H1 (cell line): ENCODE measurements at regions not wholly inside any gene's neighbourhood (a gene's known extent, or its start where the extent isn't known, plus 50 kb on each side); places are given as distances from the start of the nearest gene placed in this dataset.

Experiments used
- CTCF ChIA-PET: fragments of 300-600 bp; sonication (Branson Sonifier 250); formaldehyde crosslinking; loops from one replicate; lab custom pipeline; 2021; ENCODE audit not compliant: partially characterized antibody; lab: Charles Lee
- POLR2A ChIA-PET: fragments of 300-600 bp; sonication (Branson Sonifier 250); formaldehyde crosslinking; loops from one replicate; lab custom pipeline; 2021; ENCODE audit warnings: inconsistent platforms; ENCODE audit not compliant: partially characterized antibody; lab: Charles Lee
- DNase-seq, 2 experiments: peaks; one replicate each; pipeline versions ENCODE4 v3.0.0 to v3.0.0-alpha.2; 2010 to 2022; ENCODE audit warnings: low spot score in 2 of 2, low read depth in 1 of 2, mixed read lengths in 1 of 2
- FAIRE-seq: peaks from 2 replicates; lab custom pipeline; 2011; peaks lifted over from hg19 to GRCh38; lab: Jason Lieb, UNC
- H2AFZ ChIP-seq: 2 replicates; pipeline ENCODE4 v1.8.1; 2012; ENCODE audit warnings: low read length, inconsistent platforms
- H2AK5ac ChIP-seq: 2 replicates; pipeline ENCODE4 v1.6.1; 2013; ENCODE audit warnings: low read depth, low read length
- H2BK120ac ChIP-seq: replicated peaks from 2 replicates; pipeline ENCODE3; 2013; ENCODE audit warnings: low read depth, low read length, inconsistent platforms
- H2BK12ac ChIP-seq: 2 replicates; pipeline ENCODE4 v1.6.1; 2013; ENCODE audit warnings: low read depth, low read length
- H2BK15ac ChIP-seq: 2 replicates; pipeline ENCODE4 v1.6.1; 2013; ENCODE audit warnings: low read length
- H2BK20ac ChIP-seq: 2 replicates; pipeline ENCODE4 v1.6.1; 2013; ENCODE audit warnings: low read length
- H2BK5ac ChIP-seq: 2 replicates; pipeline ENCODE4 v1.6.1; 2013; ENCODE audit warnings: low read depth, low read length
- H3K14ac ChIP-seq: 2 replicates; pipeline ENCODE4 v1.6.1; 2013; ENCODE audit warnings: inconsistent platforms; ENCODE audit not compliant: insufficient read length
- H3K18ac ChIP-seq: 2 replicates; pipeline ENCODE4 v1.6.1; 2013; ENCODE audit warnings: low read length; ENCODE audit errors: extremely low read depth
- H3K23ac ChIP-seq: 2 replicates; pipeline ENCODE4 v1.6.1; 2013; ENCODE audit warnings: inconsistent platforms; ENCODE audit not compliant: insufficient read length
- H3K23me2 ChIP-seq: 2 replicates; pipeline ENCODE4 v1.6.1; 2013; ENCODE audit warnings: low read depth, low read length
- H3K27ac ChIP-seq: 2 replicates; pipeline ENCODE4 v1.6.1; 2011; ENCODE audit warnings: low read depth, low read length, inconsistent platforms
- H3K27me3 ChIP-seq, 4 experiments: replicated peaks in 1 of 4; 1 replicate in 1 of 4; 2 replicates in 3 of 4; pipeline versions ENCODE4 v1.6.1 to v1.8.1; 2011 to 2013; ENCODE audit warnings: low read length in 3 of 4, mild to moderate bottlenecking in 3 of 4, inconsistent platforms in 2 of 4, mixed read lengths in 2 of 4, moderate library complexity in 1 of 4; ENCODE audit not compliant: control insufficient read depth in 3 of 4, insufficient read depth in 3 of 4; ENCODE audit errors: extremely low read depth in 1 of 4
- H3K36me3 ChIP-seq, 4 experiments: 2 replicates each; pipeline versions ENCODE4 v1.6.1 to v1.8.1; 2011 to 2013; ENCODE audit warnings: mild to moderate bottlenecking in 4 of 4, low read length in 3 of 4, moderate library complexity in 2 of 4, control low read depth in 1 of 4, inconsistent platforms in 1 of 4; ENCODE audit not compliant: insufficient read depth in 4 of 4, control insufficient read depth in 2 of 4
- H3K4ac ChIP-seq: replicated peaks from 2 replicates; pipeline ENCODE3; 2013; ENCODE audit warnings: low read length, low read depth, mixed read lengths, inconsistent platforms; ENCODE audit not compliant: insufficient read length
- H3K4me1 ChIP-seq, 4 experiments: replicated peaks in 1 of 4; 1 replicate in 1 of 4; 2 replicates in 3 of 4; pipeline versions ENCODE4 v1.6.1 to v1.8.1; 2011 to 2013; ENCODE audit warnings: low read length in 3 of 4, inconsistent platforms in 2 of 4, mixed read lengths in 1 of 4; ENCODE audit not compliant: insufficient read depth in 4 of 4, control insufficient read depth in 3 of 4
- H3K4me2 ChIP-seq, 2 experiments: 2 replicates each; pipeline versions ENCODE4 v1.6.1 to v1.8.1; 2011 to 2013; ENCODE audit warnings: low read depth in 2 of 2, low read length in 2 of 2, control low read depth in 1 of 2, inconsistent platforms in 1 of 2, mild to moderate bottlenecking in 1 of 2; ENCODE audit not compliant: insufficient read depth in 1 of 2
- H3K4me3 ChIP-seq, 4 experiments: fragments of 200-600, 300-600 bp in 1 of 4; sonication (generic), shearing (Covaris generic), sonication (Bioruptor Twin) in 1 of 4; 2 replicates each; pipeline versions ENCODE4 v1.5.1 to v1.8.1; 2011 to 2016; ENCODE audit warnings: low read length in 4 of 4, low read depth in 3 of 4, control low read depth in 2 of 4, inconsistent platforms in 2 of 4, mild to moderate bottlenecking in 2 of 4, mixed read lengths in 1 of 4, moderate library complexity in 1 of 4; ENCODE audit not compliant: insufficient read depth in 2 of 4; ENCODE audit errors: extremely low read depth in 1 of 4
- H3K56ac ChIP-seq: replicated peaks from 2 replicates; pipeline ENCODE3; 2013; ENCODE audit warnings: low read depth, mild to moderate bottlenecking, mixed read lengths, low read length, inconsistent platforms; ENCODE audit not compliant: insufficient read length
- H3K79me1 ChIP-seq: 2 replicates; pipeline ENCODE4 v1.6.1; 2013; ENCODE audit warnings: low read depth, low read length, control low read depth
- H3K79me2 ChIP-seq, 2 experiments: 2 replicates each; pipeline versions ENCODE4 v1.6.1 to v1.8.1; 2012 to 2013; ENCODE audit warnings: low read length in 2 of 2, mild to moderate bottlenecking in 2 of 2, inconsistent platforms in 1 of 2; ENCODE audit not compliant: insufficient read depth in 2 of 2, control insufficient read depth in 1 of 2
- H3K9ac ChIP-seq, 4 experiments: replicated peaks in 1 of 4; 1 replicate in 1 of 4; 2 replicates in 3 of 4; pipeline versions ENCODE4 v1.6.1 to v1.8.1; 2011 to 2013; ENCODE audit warnings: low read depth in 3 of 4, low read length in 3 of 4, control low read depth in 2 of 4, mild to moderate bottlenecking in 2 of 4, moderate library complexity in 2 of 4, inconsistent platforms in 1 of 4; ENCODE audit errors: extremely low read depth in 1 of 4
- H3K9me3 ChIP-seq, 2 experiments: 2 replicates each; pipeline versions ENCODE4 v1.6.1 to v1.8.1; 2012 to 2013; ENCODE audit warnings: mild to moderate bottlenecking in 2 of 2, moderate library complexity in 2 of 2, control low read depth in 1 of 2, inconsistent platforms in 1 of 2, low read depth in 1 of 2, low read length in 1 of 2, mixed read lengths in 1 of 2; ENCODE audit not compliant: insufficient read depth in 2 of 2
- H4K20me1 ChIP-seq, 2 experiments: replicated peaks in 1 of 2; 2 replicates each; pipeline versions ENCODE3 to v1.8.1; 2011 to 2013; ENCODE audit warnings: inconsistent platforms in 2 of 2, low read length in 2 of 2, mild to moderate bottlenecking in 1 of 2; ENCODE audit not compliant: insufficient read depth in 2 of 2, control insufficient read depth in 1 of 2
- H4K5ac ChIP-seq: 2 replicates; pipeline ENCODE4 v1.6.1; 2013; ENCODE audit warnings: low read length, low read depth, mixed read lengths, inconsistent platforms; ENCODE audit not compliant: insufficient read length
- H4K8ac ChIP-seq: 2 replicates; pipeline ENCODE4 v1.8.0; 2013; ENCODE audit warnings: mild to moderate bottlenecking, moderate library complexity, low read length, inconsistent platforms; ENCODE audit not compliant: insufficient read depth; ENCODE audit errors: extremely low read depth
- H4K91ac ChIP-seq: replicated peaks from 2 replicates; pipeline ENCODE3; 2013; ENCODE audit warnings: low read length, mixed read lengths, inconsistent platforms; ENCODE audit not compliant: insufficient read length
- CBX5 ChIP-seq: fragments of 300-800, 300-1000 bp; sonication (generic); IDR thresholded peaks from 2 replicates; pipeline ENCODE4 v1.7.1; 2016; ENCODE audit warnings: antibody characterized with exemption, low read length, low read depth
- FOSL1 ChIP-seq: IDR thresholded peaks from 2 replicates; pipeline ENCODE4 v1.6.1; 2011; ENCODE audit warnings: mild to moderate bottlenecking, low read depth, low read length, moderate library complexity; ENCODE audit not compliant: insufficient read depth
- GABPA ChIP-seq: IDR thresholded peaks from 2 replicates; pipeline ENCODE4 v1.6.1; 2011; ENCODE audit warnings: mild to moderate bottlenecking, low read length, moderate library complexity, borderline replicate concordance; ENCODE audit not compliant: insufficient read depth
- GTF2F1 ChIP-seq: IDR thresholded peaks from 2 replicates; pipeline ENCODE4 v1.6.1; 2012; ENCODE audit warnings: low read depth, low read length, improper control_type of control experiment, borderline replicate concordance
- KDM1A ChIP-seq: fragments of 200-600, 300-600 bp; sonication (generic); IDR thresholded peaks from 2 replicates; pipeline ENCODE4 v1.7.1; 2016; ENCODE audit warnings: mild to moderate bottlenecking, low read length, borderline replicate concordance
- NRF1 ChIP-seq: IDR thresholded peaks from 2 replicates; pipeline ENCODE4 v1.6.1; 2011; ENCODE audit warnings: mild to moderate bottlenecking, low read depth, low read length, improper control_type of control experiment
- RFX5 ChIP-seq: IDR thresholded peaks from 2 replicates; pipeline ENCODE4 v1.6.1; 2011; ENCODE audit warnings: low read depth, low read length, improper control_type of control experiment, borderline replicate concordance
- SAP30 ChIP-seq: fragments of 300-600 bp; sonication (generic); IDR thresholded peaks from 2 replicates; pipeline ENCODE4 v1.7.1; 2012; ENCODE audit warnings: low read length, moderate library complexity, mild to moderate bottlenecking, inconsistent platforms; ENCODE audit not compliant: insufficient read depth, insufficient replicate concordance
- SUZ12 ChIP-seq: fragments of 200-600 bp; sonication (generic); IDR thresholded peaks from 2 replicates; pipeline ENCODE4 v1.6.1; 2012; ENCODE audit warnings: mild to moderate bottlenecking, inconsistent platforms, low read length, moderate library complexity, mixed read lengths
- TBP ChIP-seq: IDR thresholded peaks from 2 replicates; pipeline ENCODE4 v1.6.1; 2011; ENCODE audit warnings: low read depth, low read length, improper control_type of control experiment
- YY1 ChIP-seq: IDR thresholded peaks from 2 replicates; pipeline ENCODE4 v1.6.1; 2011; ENCODE audit warnings: low read depth, mild to moderate bottlenecking, low read length
- ZNF274 ChIP-seq: IDR thresholded peaks from 2 replicates; pipeline ENCODE4 v1.7.0; 2012; ENCODE audit warnings: low read length, borderline replicate concordance; ENCODE audit errors: extremely low read depth
- WGBS, 2 experiments: shearing (Covaris generic) in 1 of 2; methylation state at CpG; one replicate each; pipeline versions ENCODE4 v1.1.6 to v1.1.7; 2013 to 2015; ENCODE audit warnings: low lambda C conversion rate in 2 of 2, mixed read lengths in 2 of 2, inconsistent platforms in 1 of 2, low coverage in 1 of 2, missing lambda C conversion rate in 1 of 2; ENCODE audit not compliant: insufficient replicate concordance in 2 of 2, insufficient coverage in 1 of 2, insufficient read length in 1 of 2; ENCODE audit errors: extremely low coverage in 1 of 2, missing lambda C conversion rate in 1 of 2; 5-methylcytosine and 5-hydroxymethylcytosine counted together

- ChIA-PET POLR2A (no interaction called here), CTCF (interaction anchor here (1.1 kb wide), 1 partner anchor 196 kb away, joined by 3 read pairs; no protein-coding TSS in a partner anchor)
- Histone ChIP-seq H3K14ac (no peak overlapping the region), H2AFZ (peak overlapping the region; percentile 11; the same call in 1 of the 2 replicates), H4K20me1 (no peaks in the 10 kb centered on the region), H4K91ac (no peak overlapping the region), H3K23me2 (no peaks in the 10 kb centered on the region), H2BK120ac (no peak overlapping the region), H3K36me3 (no peaks in the 10 kb centered on the region), H3K79me2 (no peaks in the 10 kb centered on the region), H3K4ac (no peak overlapping the region), H3K9me3 (no peaks in the 10 kb centered on the region), H3K18ac (no peak overlapping the region), H3K27me3 (no peaks in the 10 kb centered on the region), H3K4me2 (no peak overlapping the region), H2BK20ac (no peak overlapping the region), H2BK5ac (no peak overlapping the region), H3K56ac (no peak overlapping the region), H2AK5ac (no peak overlapping the region), H4K8ac (no peak overlapping the region), H3K27ac (no peak overlapping the region), H4K5ac (no peak overlapping the region), H3K79me1 (no peaks in the 10 kb centered on the region), H3K4me1 (no peaks in the 10 kb centered on the region), H2BK12ac (no peak overlapping the region), H3K23ac (no peak overlapping the region), H3K9ac (no peak overlapping the region), H2BK15ac (no peak overlapping the region), H3K4me3 (no peak overlapping the region)
- TF ChIP-seq NRF1 (no peak), TBP (no peak), FOSL1 (no peak), SAP30 (no peak), YY1 (no peak), RFX5 (no peak), KDM1A (no peak), GTF2F1 (no peak), CBX5 (no peak), SUZ12 (no peak), ZNF274 (no peak), GABPA (no peak)
- 93% methylated on average over 4 of the region's 4 CpGs; no CpG with 5 or more reads in 1 of the 2 experiments for WGBS, 2 experiments
- FAIRE-seq (no peak), DNase-seq (no peak)
Observed at GRCh38 chr14:34126586-34126985, 175.7 kb upstream of the EGLN3 start.
